AG09309 (cell line): ENCODE measurements at regions not wholly inside any gene's neighbourhood (a gene's known extent, or its start where the extent isn't known, plus 50 kb on each side); places are given as distances from the start of the nearest gene placed in this dataset.

Experiments used
- DNase-seq: peaks from one replicate; pipeline ENCODE4 v3.0.0-alpha.2; 2010; ENCODE audit warnings: low read depth
- H3K4me3 ChIP-seq: 2 replicates; pipeline ENCODE4 v1.5.1; 2011; ENCODE audit warnings: mild to moderate bottlenecking, low read depth, low read length, moderate library complexity; ENCODE audit not compliant: control insufficient read depth
- CTCF ChIP-seq: IDR thresholded peaks from 2 replicates; pipeline ENCODE4 v1.5.1; 2011; ENCODE audit warnings: mild to moderate bottlenecking, low read depth, low read length, inconsistent platforms; ENCODE audit not compliant: insufficient read depth, control insufficient read depth; ENCODE audit errors: missing control alignments

- no peak for TF ChIP-seq CTCF
- H3K4me3 ChIP-seq = no peak overlapping the region
- no peak for DNase-seq
Measured at GRCh38 chr1:219434923-219435297, 178.0 kb downstream of the ZC3H11B start.

DNA sequence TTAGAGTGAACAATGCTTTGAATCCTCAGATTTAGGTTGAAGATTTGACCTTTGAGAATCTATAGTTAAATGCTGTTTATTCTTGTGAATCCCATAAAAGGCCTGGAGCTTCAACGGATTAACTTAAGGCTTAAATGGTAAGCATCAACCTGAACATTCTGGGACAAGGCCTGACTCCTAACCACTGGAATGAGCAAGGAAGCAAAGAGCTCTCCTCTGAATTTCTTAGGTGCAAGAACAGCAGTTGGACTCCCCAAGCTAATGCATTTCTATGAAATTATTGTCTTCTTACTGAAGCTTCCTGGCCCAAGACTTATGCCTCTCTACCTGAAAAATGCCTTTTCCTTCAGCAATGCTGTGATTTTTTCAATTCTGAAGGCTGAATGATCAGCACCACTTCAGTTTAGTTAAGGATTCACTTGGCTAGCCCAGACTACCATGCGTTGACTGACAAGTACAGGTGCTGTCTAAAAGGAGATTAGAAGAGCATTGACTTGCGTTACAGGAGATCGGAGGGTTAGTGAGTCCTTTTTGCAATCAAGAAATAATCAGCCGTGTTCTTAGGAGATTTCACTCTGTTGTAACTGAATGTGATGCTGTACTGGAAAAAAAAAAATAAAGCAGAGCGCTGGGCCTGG is 178.5 kb downstream of the ZC3H11B start:
- DNase-seq = no peak
- no peak for TF ChIP-seq CTCF
- no peak overlapping the region for H3K4me3 ChIP-seq

DNA sequence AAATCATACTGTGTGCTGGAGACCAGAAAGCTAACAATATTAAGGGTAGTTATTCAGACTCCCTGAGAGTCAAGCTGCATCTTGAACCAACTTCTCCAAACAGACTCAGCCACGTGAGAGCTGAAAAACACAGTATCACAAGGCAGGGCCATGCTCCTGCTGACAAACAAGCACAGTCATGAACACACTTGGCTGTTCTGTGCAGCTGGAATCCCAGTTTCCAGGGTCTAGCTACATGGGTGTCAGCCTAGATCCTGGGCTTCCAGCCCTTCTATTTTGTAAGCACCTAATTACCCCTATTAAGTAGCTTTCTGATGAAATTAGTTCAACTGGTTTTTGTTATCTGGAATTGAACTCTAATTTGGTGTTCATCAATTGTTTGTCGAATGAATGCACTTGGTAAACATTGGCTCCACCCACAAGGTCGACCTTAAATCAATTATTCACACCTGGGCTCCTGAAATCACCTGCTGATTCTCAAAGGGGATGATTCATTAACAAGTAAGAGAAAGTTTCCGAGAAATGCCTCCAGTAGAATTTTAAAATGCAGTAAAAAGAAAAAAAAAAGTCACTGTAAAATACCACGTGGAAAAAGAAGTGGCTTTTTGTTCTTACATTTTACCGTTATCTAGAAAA is 179.3 kb downstream of the ZC3H11B start:
- no peak overlapping the region for H3K4me3 ChIP-seq
- no peak for TF ChIP-seq CTCF
- no peak for DNase-seq

GRCh38 chr1:219433001-219433400 is 179.9 kb downstream of the ZC3H11B start:
- no peak for DNase-seq
- H3K4me3 ChIP-seq = no peak overlapping the region
- TF ChIP-seq CTCF = no peak

GRCh38 chr1:219432191-219432606 is 180.7 kb downstream of the ZC3H11B start:
- no peak for TF ChIP-seq CTCF
- no peak for DNase-seq
- H3K4me3 ChIP-seq = no peak overlapping the region

- no peak overlapping the region for H3K4me3 ChIP-seq
- no peak for TF ChIP-seq CTCF
- DNase-seq = no peak
Measured at GRCh38 chr1:219430419-219430818, 182.5 kb downstream of the ZC3H11B start.
